Endothelial cell of umbilical vein (primary cell): ENCODE measurements at regions not wholly inside any gene's neighbourhood (a gene's known extent, or its start where the extent isn't known, plus 50 kb on each side); places are given as distances from the start of the nearest gene placed in this dataset.
"Not testable (repeated sequence)": the region's sequence is repeated elsewhere in the genome, so short reads cannot be mapped to it uniquely, and the experiment has no call there.

Source experiments
- BruUV-seq: library from RNA; stranded (reverse); fragments of 400-500 nt; replicated peaks from 2 replicates; lab custom pipeline; 2021; lab: Mats Ljungman, UMichigan
- CTCF ChIA-PET: fragments of 300-600, 350-600 bp; sonication (Branson Sonifier 250); formaldehyde crosslinking; loops from one replicate; lab custom pipeline; 2021; ENCODE audit warnings: antibody characterized with exemption, inconsistent platforms; lab: Charles Lee
- POLR2A ChIA-PET: fragments of 300-600, 350-600 bp; sonication (Branson Sonifier 250); formaldehyde crosslinking; loops from one replicate; lab custom pipeline; 2021; ENCODE audit warnings: antibody characterized with exemption, inconsistent platforms; lab: Charles Lee
- DNase-seq: peaks from one replicate; pipeline ENCODE4 v3.0.0-alpha.2; 2011; ENCODE audit warnings: low read depth, low spot score
- FAIRE-seq: peaks from 2 replicates; lab custom pipeline; 2011; peaks lifted over from hg19 to GRCh38; lab: Jason Lieb, UNC
- H2AFZ ChIP-seq: 2 replicates; pipeline ENCODE4 v1.6.0; 2012; ENCODE audit warnings: low read depth, low read length, control low read depth, inconsistent platforms
- H3K27ac ChIP-seq: 2 replicates; pipeline ENCODE4 v1.5.1; 2011; ENCODE audit warnings: low read depth, mild to moderate bottlenecking, control low read depth, low read length, moderate library complexity; ENCODE audit not compliant: insufficient read depth
- H3K27me3 ChIP-seq, 2 experiments: 2 replicates each; pipeline versions ENCODE4 v1.6.0 to v1.6.1; 2011; ENCODE audit warnings: low read length in 2 of 2, mixed read lengths in 1 of 2; ENCODE audit not compliant: control insufficient read depth in 2 of 2, insufficient read depth in 2 of 2
- H3K36me3 ChIP-seq, 2 experiments: 2 replicates in 1 of 2; 3 replicates in 1 of 2; pipeline ENCODE4 v1.5.1; 2011; ENCODE audit warnings: low read length in 2 of 2, mild to moderate bottlenecking in 1 of 2, moderate library complexity in 1 of 2; ENCODE audit not compliant: control insufficient read depth in 2 of 2, insufficient read depth in 2 of 2; ENCODE audit errors: extremely low read depth in 1 of 2
- H3K4me1 ChIP-seq: 3 replicates; pipeline ENCODE4 v1.5.1; 2011; ENCODE audit warnings: mild to moderate bottlenecking, low read length; ENCODE audit not compliant: control insufficient read depth, insufficient read depth; ENCODE audit errors: extremely low read depth
- H3K4me2 ChIP-seq: 2 replicates; pipeline ENCODE4 v1.6.1; 2011; ENCODE audit warnings: low read length, control low read depth, mixed read lengths; ENCODE audit not compliant: insufficient read depth
- H3K4me3 ChIP-seq, 3 experiments: fragments of 200-600 bp in 1 of 3; sonication (generic), shearing (Covaris generic) in 1 of 3; replicated peaks in 1 of 3; 2 replicates each; pipeline ENCODE4 v1.5.1; 2011 to 2016; ENCODE audit warnings: control low read depth in 3 of 3, low read length in 3 of 3, mild to moderate bottlenecking in 2 of 3, inconsistent platforms in 1 of 3, low read depth in 1 of 3, moderate library complexity in 1 of 3; ENCODE audit not compliant: insufficient read depth in 1 of 3
- H3K79me2 ChIP-seq: 2 replicates; pipeline ENCODE4 v1.6.0; 2012; ENCODE audit warnings: low read length, inconsistent platforms; ENCODE audit not compliant: control insufficient read depth, insufficient read depth
- H3K9ac ChIP-seq: replicated peaks from 2 replicates; pipeline ENCODE3; 2011; ENCODE audit warnings: low read length, control low read depth; ENCODE audit not compliant: insufficient read depth; ENCODE audit errors: extremely low read depth
- H3K9me1 ChIP-seq: replicated peaks from 3 replicates; pipeline ENCODE4 v1.6.0; 2011; ENCODE audit warnings: mild to moderate bottlenecking, low read length; ENCODE audit not compliant: control insufficient read depth, insufficient read depth; ENCODE audit errors: extremely low read depth
- H3K9me3 ChIP-seq: replicated peaks from 2 replicates; pipeline ENCODE4 v1.5.1; 2012; ENCODE audit warnings: low read length, inconsistent platforms; ENCODE audit not compliant: control insufficient read depth, insufficient read depth
- H4K20me1 ChIP-seq: replicated peaks from 2 replicates; pipeline ENCODE3; 2011; ENCODE audit warnings: mild to moderate bottlenecking, low read length; ENCODE audit not compliant: control insufficient read depth, insufficient read depth; ENCODE audit errors: extremely low read depth
- JUN ChIP-seq: IDR thresholded peaks from 2 replicates; pipeline ENCODE4 v1.6.1; 2011; ENCODE audit warnings: borderline replicate concordance, low read depth; ENCODE audit not compliant: insufficient read length, insufficient read depth
- MYC ChIP-seq: IDR thresholded peaks from one replicate; pipeline ENCODE4 v1.6.1; 2011; ENCODE audit warnings: mild to moderate bottlenecking, low read depth, low read length
- POLR2A ChIP-seq: IDR thresholded peaks from 2 replicates; pipeline ENCODE4 v1.6.1; 2012; ENCODE audit warnings: low read depth, mild to moderate bottlenecking, control low read depth, low read length
- dilution Hi-C: fragments of 300-500 bp; cut with MboI; formaldehyde crosslinking; loops from one replicate; pipeline ENCODE4 v1.15.0; 2019; ENCODE audit warnings: low sequenced_read_pairs; ENCODE audit not compliant: extremely low pct_ligation_motif_present
- intact Hi-C: fragments of 100-400 bp; cut with micrococcal nuclease; formaldehyde crosslinking; loops from one replicate; pipeline ENCODE4 v1.10.0; 2022
- TF ChIP-seq, protein P1 (sequence below), 2 donors: IDR thresholded peaks; 1 replicate in 1 of 2; 2 replicates in 1 of 2; pipeline ENCODE4 v1.5.1; 2011; ENCODE audit warnings: low read length in 2 of 2, mild to moderate bottlenecking in 2 of 2, moderate library complexity in 2 of 2, control low read depth in 1 of 2, inconsistent platforms in 1 of 2, low read depth in 1 of 2; ENCODE audit not compliant: insufficient read depth in 1 of 2; ENCODE audit errors: extremely low read depth in 1 of 2

DNA sequence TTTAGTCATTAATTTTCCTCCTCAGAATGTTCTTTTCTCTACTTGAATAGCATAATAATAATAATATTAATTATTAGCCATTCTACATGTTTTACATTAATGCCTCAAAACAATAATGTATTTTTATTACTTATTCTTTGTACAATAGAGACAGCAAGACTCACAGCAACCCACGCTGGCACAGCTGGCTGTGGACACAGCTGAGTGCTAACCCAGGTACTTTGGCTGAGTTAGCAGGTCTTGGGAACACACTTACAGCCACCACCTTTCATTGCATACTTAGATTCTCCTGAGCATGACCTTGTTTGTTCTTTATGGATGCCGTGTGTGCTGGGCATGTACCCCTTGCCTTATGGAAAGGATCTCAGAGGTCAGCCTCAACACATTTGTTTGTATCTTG is 260.2 kb upstream of the ST6GAL2 start:
- intact Hi-C loops: no loop called here
- dilution Hi-C loops: no loop called here
- Histone ChIP-seq H2AFZ (no peak overlapping the region), H3K4me1 (no peaks in the 10 kb centered on the region), H3K9me1 (no peaks in the 10 kb centered on the region), H3K9me3 (peaks cover 5% of the 10 kb centered on the region), H3K4me3 (no peak overlapping the region), H4K20me1 (no peaks in the 10 kb centered on the region), H3K4me2 (no peak overlapping the region), H3K27ac (no peak overlapping the region), H3K79me2 (no peaks in the 10 kb centered on the region), H3K9ac (no peak overlapping the region), H3K27me3 (no peaks in the 10 kb centered on the region), H3K36me3 (no peaks in the 10 kb centered on the region)
- DNase-seq (no peak), FAIRE-seq (no peak)
- CTCF ChIA-PET: no interaction called here
- BruUV-seq: no TSS peak
- TF ChIP-seq, protein P1, sequence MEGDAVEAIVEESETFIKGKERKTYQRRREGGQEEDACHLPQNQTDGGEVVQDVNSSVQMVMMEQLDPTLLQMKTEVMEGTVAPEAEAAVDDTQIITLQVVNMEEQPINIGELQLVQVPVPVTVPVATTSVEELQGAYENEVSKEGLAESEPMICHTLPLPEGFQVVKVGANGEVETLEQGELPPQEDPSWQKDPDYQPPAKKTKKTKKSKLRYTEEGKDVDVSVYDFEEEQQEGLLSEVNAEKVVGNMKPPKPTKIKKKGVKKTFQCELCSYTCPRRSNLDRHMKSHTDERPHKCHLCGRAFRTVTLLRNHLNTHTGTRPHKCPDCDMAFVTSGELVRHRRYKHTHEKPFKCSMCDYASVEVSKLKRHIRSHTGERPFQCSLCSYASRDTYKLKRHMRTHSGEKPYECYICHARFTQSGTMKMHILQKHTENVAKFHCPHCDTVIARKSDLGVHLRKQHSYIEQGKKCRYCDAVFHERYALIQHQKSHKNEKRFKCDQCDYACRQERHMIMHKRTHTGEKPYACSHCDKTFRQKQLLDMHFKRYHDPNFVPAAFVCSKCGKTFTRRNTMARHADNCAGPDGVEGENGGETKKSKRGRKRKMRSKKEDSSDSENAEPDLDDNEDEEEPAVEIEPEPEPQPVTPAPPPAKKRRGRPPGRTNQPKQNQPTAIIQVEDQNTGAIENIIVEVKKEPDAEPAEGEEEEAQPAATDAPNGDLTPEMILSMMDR (IDR thresholded peaks at IDR 0.05; ENCODE audit: extremely low read depth in 1 of 2, insufficient read depth in 1 of 2, low read depth in 1 of 2, low read length in 2 of 2): no peak
- no peak for TF ChIP-seq POLR2A
- TF ChIP-seq MYC: no peak
- no peak for TF ChIP-seq JUN
- POLR2A ChIA-PET: no interaction called here

DNA sequence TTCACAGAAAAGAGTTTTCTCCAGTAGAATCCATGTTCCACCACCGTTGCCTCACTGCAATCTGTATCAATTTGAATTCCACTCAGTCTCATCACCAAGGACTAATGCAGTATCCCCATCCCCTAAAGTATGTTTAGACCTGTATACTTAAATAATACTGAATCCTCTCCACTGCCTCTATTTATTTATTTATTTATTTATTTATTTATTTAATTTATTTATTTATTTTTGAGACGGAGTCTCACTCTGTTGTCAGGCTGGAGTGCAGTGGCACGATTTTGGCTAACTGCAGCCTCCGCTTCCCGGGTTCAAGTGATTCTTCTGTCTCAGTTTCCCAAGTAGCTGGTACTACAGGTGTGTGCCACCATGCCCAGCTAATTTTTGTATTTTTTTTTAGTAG is 260.7 kb upstream of the ST6GAL2 start:
- H3K36me3 ChIP-seq, intact Hi-C loops, H4K20me1 ChIP-seq, BruUV-seq, H3K9me1 ChIP-seq, H3K4me1 ChIP-seq, CTCF ChIA-PET, H3K79me2 ChIP-seq, FAIRE-seq, H3K9me3 ChIP-seq, H3K4me2 ChIP-seq, dilution Hi-C loops, H3K4me3 ChIP-seq, H3K27me3 ChIP-seq, H3K9ac ChIP-seq, DNase-seq, POLR2A ChIA-PET, H2AFZ ChIP-seq, H3K27ac ChIP-seq: not testable (repeated sequence)
